Heart left ventricle (tissue), 16 donors: ENCODE measurements at regions not wholly inside any gene's neighbourhood (a gene's known extent, or its start where the extent isn't known, plus 50 kb on each side); places are given as distances from the start of the nearest gene placed in this dataset.

Experiments
- ATAC-seq, 4 donors: fragments of 200-7000 bp; cut with Tn5 transposase; one replicate each; pipeline ENCODE4 v1.9.1; 2020 to 2022; ENCODE audit warnings: moderate library complexity in 4 of 4, mild to moderate bottlenecking in 3 of 4, moderate number of reproducible peaks in 1 of 4
- DNase-seq, 5 donors: peaks; one replicate each; pipeline ENCODE4 v3.0.0-alpha.2; 2020
- H3K27ac ChIP-seq, 12 donors: fragments of 200-600 bp; sonication (generic) in 4 of 12; one replicate each; pipeline versions ENCODE4 v1.5.0 to v1.8.0; 2016 to 2022; ENCODE audit warnings: mild to moderate bottlenecking in 2 of 12
- H3K27me3 ChIP-seq, 9 donors: fragments of 200-600 bp; sonication (generic) in 2 of 9; one replicate each; pipeline versions ENCODE4 v1.5.1 to v1.8.0; 2016 to 2022; ENCODE audit warnings: mild to moderate bottlenecking in 3 of 9
- H3K36me3 ChIP-seq, 9 donors: fragments of 200-600 bp; sonication (generic) in 2 of 9; one replicate each; pipeline versions ENCODE4 v1.5.0 to v1.8.0; 2018 to 2022; ENCODE audit warnings: mild to moderate bottlenecking in 2 of 9
- H3K4me1 ChIP-seq, 12 donors: fragments of 200-600 bp; sonication (generic) in 4 of 12; one replicate each; pipeline versions ENCODE4 v1.5.0 to v1.8.0; 2016 to 2022; ENCODE audit warnings: mild to moderate bottlenecking in 3 of 12
- H3K4me3 ChIP-seq, 12 donors: fragments of 200-600 bp; sonication (generic) in 4 of 12; one replicate each; pipeline versions ENCODE4 v1.5.0 to v1.8.0; 2017 to 2022; ENCODE audit warnings: mild to moderate bottlenecking in 9 of 12, moderate library complexity in 4 of 12
- H3K9me3 ChIP-seq, 12 donors: fragments of 200-600 bp; sonication (generic) in 4 of 12; one replicate each; pipeline versions ENCODE4 v1.5.0 to v1.8.0; 2016 to 2022; ENCODE audit warnings: mild to moderate bottlenecking in 1 of 12
- POLR2A ChIP-seq, 2 donors: fragments of 450-650 bp; IDR thresholded peaks; one replicate each; pipeline ENCODE4 v1.6.1; 2017; ENCODE audit warnings: antibody characterized with exemption in 2 of 2, mild to moderate bottlenecking in 2 of 2, moderate library complexity in 2 of 2
- WGBS, 4 donors: extraction: QIAGEN DNeasy Blood & Tissue Kit in 2 of 4; methylation state at CpG; one replicate each; pipeline versions ENCODE4 v1.1.5 to v1.1.7; 2013 to 2018; 5-methylcytosine and 5-hydroxymethylcytosine counted together
- intact Hi-C, 10 donors: fragments of 100-400 bp; cut with DNase I; formaldehyde crosslinking; loops; one replicate each; pipeline versions ENCODE4 v1.11.1 to v1.14.2; 2022
- TF ChIP-seq, protein P1 (sequence below), 12 donors: fragments of 200-600 bp; sonication (generic) in 4 of 12; IDR thresholded peaks; one replicate each; pipeline versions ENCODE4 v1.5.0 to v1.8.0; 2018 to 2022; ENCODE audit warnings: antibody characterized with exemption in 12 of 12, mild to moderate bottlenecking in 5 of 12
- donor health status: ischemic (EF 13 %, LVEDD 7.1; RV severe dilation, severe dysfunction).
- donor health status: healthy with polysubstance abuse.
- donor health status: DM: no; HTN: yes; CAD: no.
- donor health status: DM: no; HTN: no; CAD: no.
- donor health status: ischemic (EF 25% LVEDD 6.9; RV normal size, moderate dysfunction).
- donor health status: ischemic (EF 25% LVEDD 5.7; RV mildly dilated, moderate dysfunction).
- donor health status: healthy.
- donor health status: DM: yes; HTN: yes; CAD: no.
- donor health status: ischemic (EF 35%, LVEDD 5.7; RV mildly dilated, moderate dysfunction).
- donor health status: nonischemic (EF 11% LVEDD 7.7; RV severe dilation, severe dysfunction).
- donor health status: DM: yes; HTN: yes; CAD: no.
- donor health status: PGD.
- donor health status: ischemic (EF 29% LVEDD 5.4; RV normal size, mild dysfunction).
- donor health status: nonischemic (EF 23%, LVEDD 6.1; RV moderate dilation, normal function).

DNA sequence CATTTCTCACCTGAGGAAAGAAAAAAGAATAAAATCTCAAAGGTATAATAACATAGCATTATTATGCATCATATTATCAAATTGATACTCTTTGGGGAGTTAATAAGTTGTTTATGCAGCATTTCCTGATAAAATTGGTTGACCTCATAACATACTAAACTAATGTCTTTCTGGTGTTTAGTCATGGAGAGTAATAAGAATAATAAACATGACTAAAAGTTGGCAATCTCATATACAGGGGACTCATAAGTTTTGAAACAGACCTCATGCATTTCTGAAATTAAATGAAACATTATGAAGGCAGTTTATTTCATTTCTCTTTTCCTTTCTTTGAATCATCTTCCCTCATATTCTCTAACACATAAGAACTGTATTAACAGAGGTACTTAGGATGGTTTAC lies 60.5 kb upstream of the PRDM1 start:
- H3K9me3 ChIP-seq: no peaks in the 10 kb centered on the region
- DNase-seq: no peak
- H3K36me3 ChIP-seq: no peaks in the 10 kb centered on the region
- no peaks in the 10 kb centered on the region for H3K4me1 ChIP-seq
- intact Hi-C loops: no loop called here
- no peak overlapping the region for H3K4me3 ChIP-seq
- no peak for ATAC-seq
- H3K27me3 ChIP-seq: peaks cover 0 to 15% (median 4%) of the 10 kb centered on the region in 9 donors
- TF ChIP-seq POLR2A (IDR thresholded peaks at IDR 0.05): no peak
- TF ChIP-seq, protein P1, sequence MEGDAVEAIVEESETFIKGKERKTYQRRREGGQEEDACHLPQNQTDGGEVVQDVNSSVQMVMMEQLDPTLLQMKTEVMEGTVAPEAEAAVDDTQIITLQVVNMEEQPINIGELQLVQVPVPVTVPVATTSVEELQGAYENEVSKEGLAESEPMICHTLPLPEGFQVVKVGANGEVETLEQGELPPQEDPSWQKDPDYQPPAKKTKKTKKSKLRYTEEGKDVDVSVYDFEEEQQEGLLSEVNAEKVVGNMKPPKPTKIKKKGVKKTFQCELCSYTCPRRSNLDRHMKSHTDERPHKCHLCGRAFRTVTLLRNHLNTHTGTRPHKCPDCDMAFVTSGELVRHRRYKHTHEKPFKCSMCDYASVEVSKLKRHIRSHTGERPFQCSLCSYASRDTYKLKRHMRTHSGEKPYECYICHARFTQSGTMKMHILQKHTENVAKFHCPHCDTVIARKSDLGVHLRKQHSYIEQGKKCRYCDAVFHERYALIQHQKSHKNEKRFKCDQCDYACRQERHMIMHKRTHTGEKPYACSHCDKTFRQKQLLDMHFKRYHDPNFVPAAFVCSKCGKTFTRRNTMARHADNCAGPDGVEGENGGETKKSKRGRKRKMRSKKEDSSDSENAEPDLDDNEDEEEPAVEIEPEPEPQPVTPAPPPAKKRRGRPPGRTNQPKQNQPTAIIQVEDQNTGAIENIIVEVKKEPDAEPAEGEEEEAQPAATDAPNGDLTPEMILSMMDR (IDR thresholded peaks at IDR 0.05): no peak
- no peak overlapping the region for H3K27ac ChIP-seq

GRCh38 chr6:106022801-106023200 lies 63.3 kb upstream of the PRDM1 start:
- WGBS, 4 donors: 85 to 89% (median 87%) methylated on average over 5 of the region's 5 CpGs
- H3K27ac ChIP-seq: no peak overlapping the region
- TF ChIP-seq, protein P1 (IDR thresholded peaks at IDR 0.05): no peak
- TF ChIP-seq POLR2A (IDR thresholded peaks at IDR 0.05): no peak

GRCh38 chr6:106017454-106017853 lies 68.7 kb upstream of the PRDM1 start:
- ATAC-seq (no peak), DNase-seq (no peak)
- 52 to 80% (median 70%) methylated on average over 5 of the region's 5 CpGs for WGBS, 4 donors
- peaks cover 0 to 10% (median 0%) of the 10 kb centered on the region in 9 donors for H3K27me3 ChIP-seq
- no peaks in the 10 kb centered on the region for H3K36me3 ChIP-seq
- H3K4me3 ChIP-seq: no peak overlapping the region
- no peaks in the 10 kb centered on the region for H3K4me1 ChIP-seq
- TF ChIP-seq, protein P1 (IDR thresholded peaks at IDR 0.05): no peak
- no peak for TF ChIP-seq POLR2A (IDR thresholded peaks at IDR 0.05)
- intact Hi-C loops: loop anchor here in 1 of 10 donors (5.0 kb wide), 1 partner anchor 65 kb away; no protein-coding TSS in a partner anchor
- H3K27ac ChIP-seq: no peak overlapping the region
- no peaks in the 10 kb centered on the region for H3K9me3 ChIP-seq

More at GRCh38 chr6:106022801-106023200, 63.3 kb upstream of the PRDM1 start:
- H3K27me3 ChIP-seq: peaks cover 0 to 15% (median 4%) of the 10 kb centered on the region in 9 donors
- no peaks in the 10 kb centered on the region for H3K4me1 ChIP-seq
- ATAC-seq (no peak), DNase-seq (no peak)
- H3K4me3 ChIP-seq: no peak overlapping the region
- no peaks in the 10 kb centered on the region for H3K9me3 ChIP-seq
- intact Hi-C loops: no loop called here
- H3K36me3 ChIP-seq: no peaks in the 10 kb centered on the region

- H3K4me1 ChIP-seq: no peaks in the 10 kb centered on the region
- no peak for TF ChIP-seq POLR2A (IDR thresholded peaks at IDR 0.05)
- TF ChIP-seq, protein P1 (IDR thresholded peaks at IDR 0.05): no peak
- H3K4me3 ChIP-seq: no peak overlapping the region
- H3K27me3 ChIP-seq: peaks cover 0 to 10% (median 0%) of the 10 kb centered on the region in 9 donors
- no peaks in the 10 kb centered on the region for H3K9me3 ChIP-seq
- H3K27ac ChIP-seq: no peak overlapping the region
- WGBS, 4 donors: 50 to 73% (median 61%) methylated on average over 2 of the region's 2 CpGs
- no peaks in the 10 kb centered on the region for H3K36me3 ChIP-seq
- ATAC-seq (no peak), DNase-seq (no peak)
- intact Hi-C loops: loop anchor here in 1 of 10 donors (5.0 kb wide), 1 partner anchor 67 kb away; no protein-coding TSS in a partner anchor
These were observed 71.2 kb upstream of the PRDM1 start for GRCh38 chr6:106014955-106015354.
